NCI-H1105 treated with DMSO at 0.1 percent for 48 hours (cell line): ENCODE measurements at regions not wholly inside any gene's neighbourhood (a gene's known extent, or its start where the extent isn't known, plus 50 kb on each side); places are given as distances from the start of the nearest gene placed in this dataset.
"Not testable (repeated sequence)": the region's sequence is repeated elsewhere in the genome, so short reads cannot be mapped to it uniquely, and the experiment has no call there.

ENCODE experiments used
- DNase-seq: peaks from one replicate; lab custom pipeline; 2025; lab: John Stamatoyannopoulos, UW

GRCh38 chr11:106497822-106498221 is 420.4 kb downstream of the AASDHPPT start:
- peak; percentile 2 for DNase-seq

GRCh38 chr11:106503901-106504300 is 426.4 kb downstream of the AASDHPPT start:
- no peak for DNase-seq

- DNase-seq = no peak
Measured at GRCh38 chr11:106507645-106508306, 430.3 kb downstream of the AASDHPPT start.

- no peak for DNase-seq
Measured at GRCh38 chr11:106514706-106515105, 437.2 kb downstream of the AASDHPPT start.

GRCh38 chr11:106517426-106517825 is 440.0 kb downstream of the AASDHPPT start:
- DNase-seq = no peak

GRCh38 chr11:106520146-106520912 is 442.9 kb downstream of the AASDHPPT start:
- no peak for DNase-seq

GRCh38 chr11:106520920-106521319 is 443.5 kb downstream of the AASDHPPT start:
- DNase-seq = no peak

- no peak for DNase-seq
Measured at GRCh38 chr11:106523171-106523570, 445.7 kb downstream of the AASDHPPT start.

GRCh38 chr11:106523921-106524320 is 446.5 kb downstream of the AASDHPPT start:
- DNase-seq = no peak

GRCh38 chr11:106524436-106524835 is 447.0 kb downstream of the AASDHPPT start:
- DNase-seq = no peak

- DNase-seq = not testable (repeated sequence)
Measured at GRCh38 chr11:106531648-106532047, 454.2 kb downstream of the AASDHPPT start.

- no peak for DNase-seq
Measured at GRCh38 chr11:106533046-106533445, 455.6 kb downstream of the AASDHPPT start.

- DNase-seq = no peak
Measured at GRCh38 chr11:106540001-106540400, 462.5 kb downstream of the AASDHPPT start.

- DNase-seq = no peak
Measured at GRCh38 chr11:106548406-106548805, 469.9 kb downstream of the GUCY1A2 start.

GRCh38 chr11:106551744-106552673 is 466.3 kb downstream of the GUCY1A2 start:
- DNase-seq = no peak

GRCh38 chr11:106552694-106553203 is 465.5 kb downstream of the GUCY1A2 start:
- no peak for DNase-seq

GRCh38 chr11:106553304-106553703 is 465.0 kb downstream of the GUCY1A2 start:
- DNase-seq = no peak

GRCh38 chr11:106555566-106556250 is 462.6 kb downstream of the GUCY1A2 start:
- DNase-seq = not testable (repeated sequence)

- DNase-seq = no peak
Measured at GRCh38 chr11:106565326-106565725, 452.9 kb downstream of the GUCY1A2 start.

- no peak for DNase-seq
Measured at GRCh38 chr11:106568632-106569031, 449.6 kb downstream of the GUCY1A2 start.

- not testable (repeated sequence) for DNase-seq
Measured at GRCh38 chr11:106577384-106577783, 440.9 kb downstream of the GUCY1A2 start.

- no peak for DNase-seq
Measured at GRCh38 chr11:106581399-106581798, 436.9 kb downstream of the GUCY1A2 start.
